ENCODE measurements at regions not wholly inside any gene's neighbourhood (a gene's known extent, or its start where the extent isn't known, plus 50 kb on each side); places are given as distances from the start of the nearest gene placed in this dataset.

GRCh38 chr2:111633189-111633588 is 250.8 kb downstream of the ANAPC1 start:
- in situ Hi-C loops (cut with HindIII; ENCODE audit: low sequenced_read_pairs) = no loop called here

- in situ Hi-C loops (cut with HindIII; ENCODE audit: low sequenced_read_pairs) = no loop called here
Observed at GRCh38 chr2:111633643-111634042, 250.3 kb downstream of the ANAPC1 start.

GRCh38 chr2:111634050-111634794 is 249.8 kb downstream of the ANAPC1 start:
- in situ Hi-C loops (cut with HindIII; ENCODE audit: low sequenced_read_pairs) = no loop called here

GRCh38 chr2:111634995-111635538 is 248.9 kb downstream of the ANAPC1 start:
- in situ Hi-C loops (cut with HindIII; ENCODE audit: low sequenced_read_pairs) = no loop called here

GRCh38 chr2:111636905-111637304 is 247.1 kb downstream of the ANAPC1 start:
- in situ Hi-C loops (cut with HindIII; ENCODE audit: low sequenced_read_pairs) = no loop called here

GRCh38 chr2:111638274-111638877 is 245.6 kb downstream of the ANAPC1 start:
- in situ Hi-C loops (cut with HindIII; ENCODE audit: low sequenced_read_pairs) = no loop called here

- in situ Hi-C loops (cut with HindIII; ENCODE audit: low sequenced_read_pairs) = no loop called here
Observed at GRCh38 chr2:111640480-111640879, 243.5 kb downstream of the ANAPC1 start.

- in situ Hi-C loops (cut with HindIII; ENCODE audit: low sequenced_read_pairs) = no loop called here
Observed at GRCh38 chr2:111642586-111643327, 241.2 kb downstream of the ANAPC1 start.

- in situ Hi-C loops (cut with HindIII; ENCODE audit: low sequenced_read_pairs) = no loop called here
Observed at GRCh38 chr2:111643759-111644158, 240.2 kb downstream of the ANAPC1 start.

GRCh38 chr2:111647359-111647758 is 236.6 kb downstream of the ANAPC1 start:
- in situ Hi-C loops (cut with HindIII; ENCODE audit: low sequenced_read_pairs) = no loop called here

- in situ Hi-C loops (cut with HindIII; ENCODE audit: low sequenced_read_pairs) = no loop called here
Observed at GRCh38 chr2:111652038-111652437, 232.0 kb downstream of the ANAPC1 start.

GRCh38 chr2:111652681-111653080 is 231.3 kb downstream of the ANAPC1 start:
- in situ Hi-C loops (cut with HindIII; ENCODE audit: low sequenced_read_pairs) = no loop called here

GRCh38 chr2:111653103-111653624 is 230.8 kb downstream of the ANAPC1 start:
- in situ Hi-C loops (cut with HindIII; ENCODE audit: low sequenced_read_pairs) = no loop called here

GRCh38 chr2:111653913-111654312 is 230.1 kb downstream of the ANAPC1 start:
- in situ Hi-C loops (cut with HindIII; ENCODE audit: low sequenced_read_pairs) = no loop called here

GRCh38 chr2:111654829-111655228 is 229.2 kb downstream of the ANAPC1 start:
- in situ Hi-C loops (cut with HindIII; ENCODE audit: low sequenced_read_pairs) = no loop called here

GRCh38 chr2:111656436-111656835 is 227.6 kb downstream of the ANAPC1 start:
- in situ Hi-C loops (cut with HindIII; ENCODE audit: low sequenced_read_pairs) = no loop called here

GRCh38 chr2:111656894-111657293 is 227.1 kb downstream of the ANAPC1 start:
- in situ Hi-C loops (cut with HindIII; ENCODE audit: low sequenced_read_pairs) = no loop called here

- in situ Hi-C loops (cut with HindIII; ENCODE audit: low sequenced_read_pairs) = no loop called here
Observed at GRCh38 chr2:111657351-111657975, 226.5 kb downstream of the ANAPC1 start.

GRCh38 chr2:111659361-111660333 is 224.3 kb downstream of the ANAPC1 start:
- in situ Hi-C loops (cut with HindIII; ENCODE audit: low sequenced_read_pairs) = no loop called here

GRCh38 chr2:111660811-111661210 is 223.2 kb downstream of the ANAPC1 start:
- in situ Hi-C loops (cut with HindIII; ENCODE audit: low sequenced_read_pairs) = no loop called here
